ENCODE measurements at regions not wholly inside any gene's neighbourhood (a gene's known extent, or its start where the extent isn't known, plus 50 kb on each side); places are given as distances from the start of the nearest gene placed in this dataset.

DNA sequence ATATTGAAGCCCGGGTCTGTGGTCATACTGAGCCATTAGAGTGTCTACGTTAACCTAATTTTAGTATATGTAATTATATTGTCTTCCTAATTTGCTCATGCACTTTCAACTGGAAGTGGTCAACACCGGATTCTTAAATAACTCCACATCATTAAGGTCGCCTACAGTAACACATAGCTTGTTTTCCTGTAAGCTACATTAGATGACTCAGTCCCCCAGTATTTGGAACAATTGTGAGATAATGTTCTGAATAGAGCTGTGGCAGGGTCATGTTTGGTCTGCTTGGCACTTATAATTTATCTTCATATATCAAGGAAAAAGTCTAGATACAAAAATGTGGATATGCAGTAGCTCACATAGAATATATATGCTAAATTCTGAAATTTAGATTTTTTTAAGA lies 486.2 kb downstream of the IGSF11 start:
- TF ChIP-seq, protein P1, sequence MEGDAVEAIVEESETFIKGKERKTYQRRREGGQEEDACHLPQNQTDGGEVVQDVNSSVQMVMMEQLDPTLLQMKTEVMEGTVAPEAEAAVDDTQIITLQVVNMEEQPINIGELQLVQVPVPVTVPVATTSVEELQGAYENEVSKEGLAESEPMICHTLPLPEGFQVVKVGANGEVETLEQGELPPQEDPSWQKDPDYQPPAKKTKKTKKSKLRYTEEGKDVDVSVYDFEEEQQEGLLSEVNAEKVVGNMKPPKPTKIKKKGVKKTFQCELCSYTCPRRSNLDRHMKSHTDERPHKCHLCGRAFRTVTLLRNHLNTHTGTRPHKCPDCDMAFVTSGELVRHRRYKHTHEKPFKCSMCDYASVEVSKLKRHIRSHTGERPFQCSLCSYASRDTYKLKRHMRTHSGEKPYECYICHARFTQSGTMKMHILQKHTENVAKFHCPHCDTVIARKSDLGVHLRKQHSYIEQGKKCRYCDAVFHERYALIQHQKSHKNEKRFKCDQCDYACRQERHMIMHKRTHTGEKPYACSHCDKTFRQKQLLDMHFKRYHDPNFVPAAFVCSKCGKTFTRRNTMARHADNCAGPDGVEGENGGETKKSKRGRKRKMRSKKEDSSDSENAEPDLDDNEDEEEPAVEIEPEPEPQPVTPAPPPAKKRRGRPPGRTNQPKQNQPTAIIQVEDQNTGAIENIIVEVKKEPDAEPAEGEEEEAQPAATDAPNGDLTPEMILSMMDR (IDR thresholded peaks at IDR 0.05) = no peak
- no peak for TF ChIP-seq POLR2A (IDR thresholded peaks at IDR 0.05)

All from lower leg skin (tissue), 3 donors.